ENCODE measurements at regions not wholly inside any gene's neighbourhood (a gene's known extent, or its start where the extent isn't known, plus 50 kb on each side); places are given as distances from the start of the nearest gene placed in this dataset.

DNA sequence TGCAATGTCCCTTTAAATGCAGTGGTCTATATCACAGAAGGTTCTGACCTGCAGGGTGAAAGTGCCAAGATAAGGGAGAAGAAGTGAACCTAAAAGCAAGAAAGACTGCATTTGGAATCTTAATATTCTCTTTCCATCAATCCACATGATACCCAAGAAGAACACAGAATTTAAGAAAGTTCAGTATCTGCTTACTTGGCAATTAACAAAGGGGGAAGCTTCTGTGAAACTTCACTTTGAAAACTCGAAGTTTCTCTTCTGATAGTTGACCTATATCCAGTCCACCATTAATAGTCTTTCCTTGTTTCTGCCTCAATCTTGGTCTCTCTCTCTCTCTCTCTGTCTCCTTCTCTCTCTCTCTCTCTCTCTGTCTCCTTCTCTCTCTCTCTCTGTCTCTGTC is 592.0 kb downstream of the UTRN start:
- Histone ChIP-seq H3K79me1 (ENCODE audit: low read depth, low read length) (no peaks in the 10 kb centered on the region), H3K9me3 (ENCODE audit: insufficient read depth in 2 of 2, low read depth in 1 of 2, low read length in 1 of 2) (peaks cover 11 to 14% of the 10 kb centered on the region in 2 experiments), H4K20me1 (replicated peaks in 1 of 2; ENCODE audit: control insufficient read depth in 1 of 2, insufficient read depth in 2 of 2, low read length in 2 of 2) (no peaks in the 10 kb centered on the region), H4K8ac (ENCODE audit: extremely low read depth, insufficient read depth, low read length) (no peak overlapping the region), H3K23me2 (ENCODE audit: low read depth, low read length) (no peaks in the 10 kb centered on the region), H3K9ac (replicated peaks in 1 of 4; ENCODE audit: extremely low read depth in 1 of 4, low read depth in 3 of 4, low read length in 3 of 4) (no peak overlapping the region), H3K4me3 (ENCODE audit: extremely low read depth in 1 of 4, insufficient read depth in 2 of 4, low read depth in 3 of 4, low read length in 4 of 4) (no peak overlapping the region), H2BK20ac (ENCODE audit: low read length) (no peak overlapping the region), H3K79me2 (ENCODE audit: control insufficient read depth in 1 of 2, insufficient read depth in 2 of 2, low read length in 2 of 2) (no peaks in the 10 kb centered on the region), H3K14ac (ENCODE audit: insufficient read length) (no peak overlapping the region), H2BK15ac (ENCODE audit: low read length) (no peak overlapping the region), H3K56ac (replicated peaks; ENCODE audit: insufficient read length, low read depth, low read length) (no peak overlapping the region), H3K27ac (ENCODE audit: low read depth, low read length) (no peak overlapping the region), H3K4me2 (ENCODE audit: insufficient read depth in 1 of 2, low read depth in 2 of 2, low read length in 2 of 2) (no peak overlapping the region), H3K4me1 (replicated peaks in 1 of 4; ENCODE audit: control insufficient read depth in 3 of 4, insufficient read depth in 4 of 4, low read length in 3 of 4) (no peaks in the 10 kb centered on the region), H3K4ac (replicated peaks; ENCODE audit: insufficient read length, low read depth, low read length) (no peak overlapping the region), H3K18ac (ENCODE audit: extremely low read depth, low read length) (no peak overlapping the region), H2BK5ac (ENCODE audit: low read depth, low read length) (no peak overlapping the region), H2AK5ac (ENCODE audit: low read depth, low read length) (no peak overlapping the region), H4K91ac (replicated peaks; ENCODE audit: insufficient read length, low read length) (no peak overlapping the region), H3K36me3 (ENCODE audit: control insufficient read depth in 2 of 4, insufficient read depth in 4 of 4, low read length in 3 of 4) (peaks cover 0 to 14% (median 4%) of the 10 kb centered on the region in 4 experiments; a peak in 3 of 8 replicates), H3K23ac (ENCODE audit: insufficient read length) (no peak overlapping the region), H2AFZ (ENCODE audit: low read length) (no peak overlapping the region), H4K5ac (ENCODE audit: insufficient read length, low read depth, low read length) (no peak overlapping the region), H3K27me3 (replicated peaks in 1 of 4; ENCODE audit: control insufficient read depth in 3 of 4, extremely low read depth in 1 of 4, insufficient read depth in 3 of 4, low read length in 3 of 4) (no peaks in the 10 kb centered on the region; a peak in 1 of 7 replicates), H2BK120ac (replicated peaks; ENCODE audit: low read depth, low read length) (no peak overlapping the region), H2BK12ac (ENCODE audit: low read depth, low read length) (no peak overlapping the region)
- CTCF ChIA-PET (ENCODE audit: partially characterized antibody): no interaction called here
- POLR2A ChIA-PET (ENCODE audit: partially characterized antibody): no interaction called here
- DNase-seq (ENCODE audit: low read depth in 1 of 2, low spot score in 2 of 2): no peak
- FAIRE-seq: no peak
- 88% methylated on average over 1 of the region's 1 CpG; no CpG with 5 or more reads in 1 of the 2 experiments for WGBS, 2 experiments (ENCODE audit: extremely low coverage in 1 of 2, insufficient coverage in 1 of 2, insufficient read length in 1 of 2, insufficient replicate concordance in 2 of 2, low coverage in 1 of 2, low lambda C conversion rate in 2 of 2, missing lambda C conversion rate in 1 of 2)
- TF ChIP-seq YY1 (IDR thresholded peaks at IDR 0.05; ENCODE audit: low read depth, low read length): no peak
- no peak for TF ChIP-seq CEBPB (IDR thresholded peaks at IDR 0.05; ENCODE audit: low read depth, low read length)
- TF ChIP-seq RAD21 (IDR thresholded peaks at IDR 0.05 in 1 of 2, conservative IDR thresholded peaks at IDR 0.05 in 1 of 2; ENCODE audit: low read depth in 2 of 2, low read length in 2 of 2): no peak
- no peak for TF ChIP-seq SP2 (IDR thresholded peaks at IDR 0.05; ENCODE audit: low read length)
- no peak for TF ChIP-seq NRF1 (IDR thresholded peaks at IDR 0.05; ENCODE audit: low read depth, low read length)
- TF ChIP-seq SP4 (IDR thresholded peaks at IDR 0.05; ENCODE audit: low read length): no peak
- TF ChIP-seq TEAD4 (IDR thresholded peaks at IDR 0.05; ENCODE audit: low read depth, low read length): no peak
- no peak for TF ChIP-seq KDM1A (IDR thresholded peaks at IDR 0.05; ENCODE audit: borderline replicate concordance, low read length)
- no peak for TF ChIP-seq POLR2A (IDR thresholded peaks at IDR 0.05; ENCODE audit: control extremely low read depth in 1 of 2, low read depth in 2 of 2, low read length in 2 of 2)
- TF ChIP-seq, protein P1, sequence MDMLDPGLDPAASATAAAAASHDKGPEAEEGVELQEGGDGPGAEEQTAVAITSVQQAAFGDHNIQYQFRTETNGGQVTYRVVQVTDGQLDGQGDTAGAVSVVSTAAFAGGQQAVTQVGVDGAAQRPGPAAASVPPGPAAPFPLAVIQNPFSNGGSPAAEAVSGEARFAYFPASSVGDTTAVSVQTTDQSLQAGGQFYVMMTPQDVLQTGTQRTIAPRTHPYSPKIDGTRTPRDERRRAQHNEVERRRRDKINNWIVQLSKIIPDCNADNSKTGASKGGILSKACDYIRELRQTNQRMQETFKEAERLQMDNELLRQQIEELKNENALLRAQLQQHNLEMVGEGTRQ (IDR thresholded peaks at IDR 0.05; ENCODE audit: low read length): no peak
- no peak for TF ChIP-seq TAF7 (optimal IDR thresholded peaks at IDR 0.05; ENCODE audit: borderline replicate concordance, low read depth, low read length)
- TF ChIP-seq RBBP5 (IDR thresholded peaks at IDR 0.05; ENCODE audit: borderline replicate concordance, low read depth, low read length): no peak
- TF ChIP-seq ASH2L (IDR thresholded peaks at IDR 0.05; ENCODE audit: low read length): no peak
- no peak for TF ChIP-seq TCF12 (IDR thresholded peaks at IDR 0.05; ENCODE audit: low read depth, low read length)
- TF ChIP-seq SIN3A (conservative IDR thresholded peaks at IDR 0.05 in 1 of 2, IDR thresholded peaks at IDR 0.05 in 1 of 2; ENCODE audit: low read depth in 1 of 2, low read length in 2 of 2): no peak

All from H1 (cell line).